ENCODE measurements at regions not wholly inside any gene's neighbourhood (a gene's known extent, or its start where the extent isn't known, plus 50 kb on each side); places are given as distances from the start of the nearest gene placed in this dataset.

GRCh38 chr11:95516175-95516574 lies 273.4 kb downstream of the FAM76B start:
- TF ChIP-seq EZH2 (IDR thresholded peaks at IDR 0.05; ENCODE audit: borderline replicate concordance, low read depth, low read length, severe bottlenecking), result no peak
- TF ChIP-seq, protein P1, sequence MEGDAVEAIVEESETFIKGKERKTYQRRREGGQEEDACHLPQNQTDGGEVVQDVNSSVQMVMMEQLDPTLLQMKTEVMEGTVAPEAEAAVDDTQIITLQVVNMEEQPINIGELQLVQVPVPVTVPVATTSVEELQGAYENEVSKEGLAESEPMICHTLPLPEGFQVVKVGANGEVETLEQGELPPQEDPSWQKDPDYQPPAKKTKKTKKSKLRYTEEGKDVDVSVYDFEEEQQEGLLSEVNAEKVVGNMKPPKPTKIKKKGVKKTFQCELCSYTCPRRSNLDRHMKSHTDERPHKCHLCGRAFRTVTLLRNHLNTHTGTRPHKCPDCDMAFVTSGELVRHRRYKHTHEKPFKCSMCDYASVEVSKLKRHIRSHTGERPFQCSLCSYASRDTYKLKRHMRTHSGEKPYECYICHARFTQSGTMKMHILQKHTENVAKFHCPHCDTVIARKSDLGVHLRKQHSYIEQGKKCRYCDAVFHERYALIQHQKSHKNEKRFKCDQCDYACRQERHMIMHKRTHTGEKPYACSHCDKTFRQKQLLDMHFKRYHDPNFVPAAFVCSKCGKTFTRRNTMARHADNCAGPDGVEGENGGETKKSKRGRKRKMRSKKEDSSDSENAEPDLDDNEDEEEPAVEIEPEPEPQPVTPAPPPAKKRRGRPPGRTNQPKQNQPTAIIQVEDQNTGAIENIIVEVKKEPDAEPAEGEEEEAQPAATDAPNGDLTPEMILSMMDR (IDR thresholded peaks at IDR 0.05; ENCODE audit: borderline replicate concordance, extremely low read depth, low read length, poor library complexity, severe bottlenecking), result no peak
- DNase-seq (no peak), ATAC-seq (ENCODE audit: insufficient read depth, low read depth) (no peak)
- H3K4me1 ChIP-seq (ENCODE audit: insufficient read depth, low read length), result no peaks in the 10 kb centered on the region
- H4K20me1 ChIP-seq (ENCODE audit: insufficient read depth, low read length), result no peaks in the 10 kb centered on the region
- peaks cover 4% of the 10 kb centered on the region for H3K27me3 ChIP-seq (ENCODE audit: insufficient read depth, low read length, poor library complexity)
- H3K4me3 ChIP-seq (ENCODE audit: low read depth in 1 of 2, low read length in 2 of 2), result no peak overlapping the region
- no peak overlapping the region for H3K4me2 ChIP-seq (ENCODE audit: insufficient read depth, low read length)
- no peaks in the 10 kb centered on the region for H3K36me3 ChIP-seq (ENCODE audit: insufficient read depth, low read length)
- no peaks in the 10 kb centered on the region for H3K79me2 ChIP-seq (ENCODE audit: insufficient read depth, low read length)
- H3K27ac ChIP-seq (ENCODE audit: low read length), result no peak overlapping the region
- H3K9ac ChIP-seq (ENCODE audit: low read depth, low read length), result no peak overlapping the region
- no peak overlapping the region for H2AFZ ChIP-seq (ENCODE audit: low read depth, low read length)
- H3K9me3 ChIP-seq (ENCODE audit: insufficient read depth, low read length, severe bottlenecking), result no peaks in the 10 kb centered on the region

DNA sequence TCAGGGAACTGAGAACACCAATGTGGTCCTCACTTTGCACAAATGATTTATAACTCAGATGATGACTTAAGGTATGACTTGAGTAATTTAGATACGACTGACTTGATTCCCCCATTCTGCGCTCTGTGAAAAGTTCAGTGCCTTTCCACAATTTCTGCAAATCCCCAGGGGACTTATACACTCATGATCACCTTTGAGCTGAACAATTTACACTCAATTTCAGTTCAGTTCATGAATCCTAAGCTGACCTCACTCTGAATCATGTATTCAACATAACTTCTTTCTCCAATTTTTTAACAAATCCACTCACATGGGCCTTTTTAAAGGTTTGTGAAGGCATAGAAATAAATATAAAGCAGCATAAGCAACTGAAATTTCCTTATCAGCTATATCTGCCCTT lies 274.2 kb downstream of the FAM76B start:
- ATAC-seq (ENCODE audit: insufficient read depth, low read depth) (no peak), DNase-seq (no peak)
- H3K79me2 ChIP-seq (ENCODE audit: insufficient read depth, low read length), result no peaks in the 10 kb centered on the region
- H2AFZ ChIP-seq (ENCODE audit: low read depth, low read length), result no peak overlapping the region
- no peak for TF ChIP-seq EZH2 (IDR thresholded peaks at IDR 0.05; ENCODE audit: borderline replicate concordance, low read depth, low read length, severe bottlenecking)
- TF ChIP-seq, protein P1 (IDR thresholded peaks at IDR 0.05; ENCODE audit: borderline replicate concordance, extremely low read depth, low read length, poor library complexity, severe bottlenecking), result no peak
- no peak overlapping the region for H3K4me3 ChIP-seq (ENCODE audit: low read depth in 1 of 2, low read length in 2 of 2)
- no peaks in the 10 kb centered on the region for H3K4me1 ChIP-seq (ENCODE audit: insufficient read depth, low read length)
- H3K27ac ChIP-seq (ENCODE audit: low read length), result no peak overlapping the region
- H3K4me2 ChIP-seq (ENCODE audit: insufficient read depth, low read length), result no peak overlapping the region
- peaks cover 4% of the 10 kb centered on the region for H3K27me3 ChIP-seq (ENCODE audit: insufficient read depth, low read length, poor library complexity)
- H3K9me3 ChIP-seq (ENCODE audit: insufficient read depth, low read length, severe bottlenecking), result no peaks in the 10 kb centered on the region
- H3K36me3 ChIP-seq (ENCODE audit: insufficient read depth, low read length), result no peaks in the 10 kb centered on the region
- no peaks in the 10 kb centered on the region for H4K20me1 ChIP-seq (ENCODE audit: insufficient read depth, low read length)
- H3K9ac ChIP-seq (ENCODE audit: low read depth, low read length), result no peak overlapping the region

- ATAC-seq (ENCODE audit: insufficient read depth, low read depth), result no peak
- Histone ChIP-seq H4K20me1 (ENCODE audit: insufficient read depth, low read length) (no peaks in the 10 kb centered on the region), H3K9me3 (ENCODE audit: insufficient read depth, low read length, severe bottlenecking) (no peaks in the 10 kb centered on the region), H2AFZ (ENCODE audit: low read depth, low read length) (no peak overlapping the region), H3K79me2 (ENCODE audit: insufficient read depth, low read length) (no peaks in the 10 kb centered on the region), H3K36me3 (ENCODE audit: insufficient read depth, low read length) (no peaks in the 10 kb centered on the region), H3K4me2 (ENCODE audit: insufficient read depth, low read length) (no peak overlapping the region), H3K4me3 (ENCODE audit: low read depth in 1 of 2, low read length in 2 of 2) (no peak overlapping the region), H3K27me3 (ENCODE audit: insufficient read depth, low read length, poor library complexity) (peaks cover 4% of the 10 kb centered on the region), H3K9ac (ENCODE audit: low read depth, low read length) (no peak overlapping the region), H3K4me1 (ENCODE audit: insufficient read depth, low read length) (no peaks in the 10 kb centered on the region), H3K27ac (ENCODE audit: low read length) (no peak overlapping the region)
- TF ChIP-seq EZH2 (IDR thresholded peaks at IDR 0.05; ENCODE audit: borderline replicate concordance, low read depth, low read length, severe bottlenecking), result no peak
- TF ChIP-seq, protein P1 (IDR thresholded peaks at IDR 0.05; ENCODE audit: borderline replicate concordance, extremely low read depth, low read length, poor library complexity, severe bottlenecking), result no peak
- DNase-seq, result no peak
Measured at GRCh38 chr11:95514416-95515110, 275.0 kb downstream of the FAM76B start.

All from DND-41 (cell line).